ENCODE measurements at regions not wholly inside any gene's neighbourhood (a gene's known extent, or its start where the extent isn't known, plus 50 kb on each side); places are given as distances from the start of the nearest gene placed in this dataset.

- TF ChIP-seq ZBTB49 (CRISPR knock-in tag; IDR thresholded peaks at IDR 0.05; ENCODE audit: borderline replicate concordance) = no peak
- no peak for TF ChIP-seq ZC3H13 (CRISPR knock-in tag; IDR thresholded peaks at IDR 0.05)
- TF ChIP-seq ZNF230 (CRISPR knock-in tag; IDR thresholded peaks at IDR 0.05) = no peak
- TF ChIP-seq IRF2 (CRISPR knock-in tag; IDR thresholded peaks at IDR 0.05) = no peak
- no peak for TF ChIP-seq ZNF101 (CRISPR knock-in tag; IDR thresholded peaks at IDR 0.05; ENCODE audit: borderline replicate concordance, low read depth)
Measured at GRCh38 chr20:11170025-11170424, 496.2 kb upstream of the JAG1 start (continued).

DNA sequence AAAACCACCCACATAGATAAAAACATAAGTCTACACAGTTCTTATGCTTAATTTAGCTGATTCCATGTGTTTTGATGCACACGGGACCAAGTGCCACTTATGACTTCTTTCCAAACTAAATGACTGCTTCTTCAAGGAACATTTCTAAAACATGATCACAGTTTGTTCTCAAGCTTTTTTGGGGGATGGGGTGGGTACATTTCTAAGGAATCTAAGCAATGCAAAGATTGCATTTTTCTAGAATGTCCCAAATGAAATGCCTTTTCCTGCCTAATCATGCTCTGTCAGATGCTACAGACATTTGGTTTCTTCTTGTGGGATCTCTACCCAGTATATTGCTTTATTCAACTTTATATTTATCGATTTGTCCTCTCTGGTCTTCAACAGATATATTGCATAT is 496.8 kb upstream of the JAG1 start:
- H2AFZ ChIP-seq (ENCODE audit: low read length) = no peak overlapping the region
- ChIA-PET CTCF (ENCODE audit: low intra/inter-chr PET ratio, low total read pairs) (no interaction called here), POLR2A (no interaction called here)
- FAIRE-seq (no peak), DNase-seq (ENCODE audit: low spot score) (no peak), ATAC-seq (no peak)
- BruUV-seq (replicated peaks) = no TSS peak
- in situ Hi-C loops (cut with HindIII; ENCODE audit: extremely low pct_ligation_motif_present, low pct_unique_long_range_greater_than_20kb) = no loop called here
- H4K20me1 ChIP-seq (ENCODE audit: insufficient read depth, low read length) = no peaks in the 10 kb centered on the region
- no peaks in the 10 kb centered on the region for H3K27me3 ChIP-seq (ENCODE audit: control insufficient read depth in 1 of 2, insufficient read depth in 2 of 2, low read length in 2 of 2)
- H3K36me3 ChIP-seq (replicated peaks in 1 of 2; ENCODE audit: control insufficient read depth in 1 of 2, insufficient read depth in 2 of 2, low read length in 2 of 2) = no peaks in the 10 kb centered on the region
- WGBS (ENCODE audit: low lambda C conversion rate) = 11% methylated on average over 2 of the region's 2 CpGs
- no peaks in the 10 kb centered on the region for H3K79me2 ChIP-seq (ENCODE audit: insufficient read depth, low read length)
- no peak overlapping the region for H3K4me2 ChIP-seq (ENCODE audit: low read depth, low read length)
- no peaks in the 10 kb centered on the region for H3K9me3 ChIP-seq (ENCODE audit: low read length)
- H3K27ac ChIP-seq (ENCODE audit: extremely low read length, insufficient read depth, low read length) = no peak overlapping the region
- H3K9ac ChIP-seq (ENCODE audit: insufficient read depth, low read depth, low read length) = no peak overlapping the region
- no peak overlapping the region for H3K4me3 ChIP-seq (replicated peaks in 1 of 3; ENCODE audit: insufficient read depth in 1 of 3, low read depth in 2 of 3, low read length in 3 of 3)
- no peaks in the 10 kb centered on the region for H3K4me1 ChIP-seq (ENCODE audit: insufficient read depth, low read length)
- intact Hi-C loops (cut with micrococcal nuclease; ENCODE audit: unreplicated experiment) = no loop called here
- TF ChIP-seq SATB2 (CRISPR knock-in tag; IDR thresholded peaks at IDR 0.05) (no peak), PPARG (CRISPR knock-in tag; conservative IDR thresholded peaks at IDR 0.05) (no peak), ZNF251 (CRISPR knock-in tag; IDR thresholded peaks at IDR 0.05) (no peak), ARNT (IDR thresholded peaks at IDR 0.05) (no peak), ZNF563 (CRISPR knock-in tag; IDR thresholded peaks at IDR 0.05) (no peak), ZNF546 (CRISPR knock-in tag; conservative IDR thresholded peaks at IDR 0.05) (no peak), EZH2 (conservative IDR thresholded peaks at IDR 0.05; ENCODE audit: low read depth, low read length) (no peak), ZFP37 (CRISPR knock-in tag; IDR thresholded peaks at IDR 0.05; ENCODE audit: borderline replicate concordance) (no peak), BHLHE40 (IDR thresholded peaks at IDR 0.05; ENCODE audit: low read length) (no peak), NCOA2 (CRISPR knock-in tag; IDR thresholded peaks at IDR 0.05) (no peak), ATF2 (CRISPR knock-in tag; IDR thresholded peaks at IDR 0.05) (no peak), FOXA1 (IDR thresholded peaks at IDR 0.05) (no peak), FOXA1 (CRISPR knock-in tag; IDR thresholded peaks at IDR 0.05) (no peak), ZNF547 (CRISPR knock-in tag; IDR thresholded peaks at IDR 0.05) (no peak), ZFX (CRISPR knock-in tag; IDR thresholded peaks at IDR 0.05; ENCODE audit: low read depth) (no peak), SMARCE1 (IDR thresholded peaks at IDR 0.05; ENCODE audit: borderline replicate concordance) (no peak)
- TF ChIP-seq, protein P1, sequence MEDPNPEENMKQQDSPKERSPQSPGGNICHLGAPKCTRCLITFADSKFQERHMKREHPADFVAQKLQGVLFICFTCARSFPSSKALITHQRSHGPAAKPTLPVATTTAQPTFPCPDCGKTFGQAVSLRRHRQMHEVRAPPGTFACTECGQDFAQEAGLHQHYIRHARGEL (CRISPR knock-in tag; IDR thresholded peaks at IDR 0.05) = no peak
- TF ChIP-seq, protein P2, sequence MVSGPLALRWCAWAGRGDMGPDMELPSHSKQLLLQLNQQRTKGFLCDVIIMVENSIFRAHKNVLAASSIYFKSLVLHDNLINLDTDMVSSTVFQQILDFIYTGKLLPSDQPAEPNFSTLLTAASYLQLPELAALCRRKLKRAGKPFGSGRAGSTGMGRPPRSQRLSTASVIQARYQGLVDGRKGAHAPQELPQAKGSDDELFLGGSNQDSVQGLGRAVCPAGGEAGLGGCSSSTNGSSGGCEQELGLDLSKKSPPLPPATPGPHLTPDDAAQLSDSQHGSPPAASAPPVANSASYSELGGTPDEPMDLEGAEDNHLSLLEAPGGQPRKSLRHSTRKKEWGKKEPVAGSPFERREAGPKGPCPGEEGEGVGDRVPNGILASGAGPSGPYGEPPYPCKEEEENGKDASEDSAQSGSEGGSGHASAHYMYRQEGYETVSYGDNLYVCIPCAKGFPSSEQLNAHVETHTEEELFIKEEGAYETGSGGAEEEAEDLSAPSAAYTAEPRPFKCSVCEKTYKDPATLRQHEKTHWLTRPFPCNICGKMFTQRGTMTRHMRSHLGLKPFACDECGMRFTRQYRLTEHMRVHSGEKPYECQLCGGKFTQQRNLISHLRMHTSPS (CRISPR knock-in tag; IDR thresholded peaks at IDR 0.05; ENCODE audit: low read depth) = no peak
